G401 (cell line): ENCODE measurements at regions not wholly inside any gene's neighbourhood (a gene's known extent, or its start where the extent isn't known, plus 50 kb on each side); places are given as distances from the start of the nearest gene placed in this dataset.
A peak's percentile ranks its signal among the peaks of the same experiment; 100 is the strongest.

ENCODE experiments used
- DNase-seq: peaks from one replicate; pipeline ENCODE4 v3.0.0-alpha.2; 2015; ENCODE audit warnings: low spot score
- in situ Hi-C: cut with HindIII; loops from 2 replicates; pipeline ENCODE4 v1.10.0; 2016; ENCODE audit warnings: low sequenced_read_pairs, mixed read lengths

DNA sequence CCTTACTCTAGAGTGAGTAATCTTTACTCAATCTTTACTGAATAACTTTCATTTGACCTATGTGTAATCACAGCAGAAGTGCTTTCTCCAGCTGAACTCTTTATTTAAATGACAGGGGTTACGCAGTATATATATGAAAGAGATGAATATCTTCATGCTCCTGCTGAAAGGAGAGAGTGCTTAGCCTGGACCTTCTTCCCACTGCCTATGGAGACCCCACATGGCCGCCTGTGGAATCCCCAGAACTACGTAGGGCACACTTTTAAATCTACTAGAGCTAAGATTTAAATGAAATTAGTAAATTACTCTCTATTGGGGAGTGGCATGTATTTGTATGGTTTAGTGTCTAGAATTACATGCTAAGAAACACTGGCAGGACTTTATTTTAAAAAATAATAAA lies 391.2 kb downstream of the ANKRD50 start:
- in situ Hi-C loops = no loop called here
- peak; percentile 11 for DNase-seq

DNA sequence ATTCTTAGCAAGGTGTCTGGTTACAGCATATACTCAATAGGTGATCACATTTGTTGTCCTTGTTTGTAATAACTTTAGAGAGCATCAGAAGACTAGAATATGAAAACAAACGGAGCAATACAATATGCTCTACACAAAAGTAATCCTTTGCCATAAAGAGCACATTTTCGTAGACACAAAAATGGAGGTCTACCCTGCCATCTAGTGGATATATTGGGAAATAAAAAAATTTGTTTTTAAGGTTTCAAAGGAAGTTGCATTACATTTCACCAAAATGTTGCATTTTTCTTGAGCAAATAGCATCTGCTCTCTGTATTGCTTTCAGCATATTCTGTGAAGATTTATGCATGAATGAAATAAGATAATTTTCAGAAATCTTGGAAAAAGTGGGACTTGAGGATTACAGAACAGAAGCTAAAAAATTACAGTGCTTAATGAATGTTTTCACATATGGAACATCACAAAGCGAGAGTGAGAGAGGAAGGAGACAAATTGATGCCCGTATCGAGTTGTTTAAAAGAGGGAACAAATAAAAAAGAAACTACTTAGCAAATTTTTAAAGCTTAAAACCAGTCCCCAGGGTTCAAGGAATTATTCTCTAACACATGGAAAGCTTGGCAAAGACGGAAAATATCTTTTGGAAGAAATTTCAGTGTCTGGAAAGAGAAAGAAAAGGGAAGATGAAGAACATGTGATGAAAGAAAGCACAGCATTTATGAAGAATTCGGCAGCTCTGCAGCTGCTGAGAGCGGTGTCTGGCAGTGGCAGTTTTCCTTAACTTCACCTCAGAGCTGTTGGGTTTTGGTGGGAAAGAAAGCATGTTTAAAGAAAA lies 390.1 kb downstream of the ANKRD50 start:
- DNase-seq = peak; percentile 32
- in situ Hi-C loops = no loop called here

DNA sequence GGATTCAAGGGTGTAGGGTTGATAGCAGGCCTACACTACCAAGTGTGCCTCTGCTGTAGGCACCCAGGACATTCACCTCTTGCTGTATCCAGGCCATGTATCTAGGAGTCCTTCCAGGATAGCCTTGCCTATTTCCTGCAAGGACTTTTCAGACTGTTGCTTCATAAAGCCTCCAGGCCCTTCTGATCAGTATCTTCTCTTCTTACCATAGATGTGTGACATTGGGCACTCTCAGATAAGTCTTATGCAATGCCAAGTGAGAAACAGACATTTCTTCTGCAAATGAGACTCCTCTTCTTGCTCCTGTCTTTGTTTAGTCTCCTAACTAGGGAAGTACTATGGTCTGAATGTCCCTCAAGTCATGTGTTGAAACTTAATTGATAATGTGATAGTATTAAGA lies 386.8 kb downstream of the ANKRD50 start:
- in situ Hi-C loops = no loop called here

DNA sequence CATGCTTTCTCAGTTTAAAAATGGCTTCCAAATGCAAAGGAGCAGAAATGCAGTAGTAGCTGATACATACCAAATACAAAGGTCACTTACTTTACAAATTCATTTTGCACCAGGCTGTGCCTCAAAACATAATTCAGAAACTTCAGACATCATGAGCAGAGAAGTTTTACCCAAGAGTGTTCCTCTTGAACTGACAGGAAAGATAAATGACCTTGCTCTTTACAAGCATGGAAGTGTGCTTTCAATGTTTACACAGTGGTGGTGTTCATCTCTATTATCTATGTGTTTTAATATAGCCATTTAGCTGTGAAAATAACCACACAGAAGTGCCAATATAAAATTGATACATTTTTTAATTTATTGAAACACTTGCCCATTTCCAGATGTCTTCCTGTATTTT lies 383.4 kb downstream of the ANKRD50 start:
- DNase-seq = no peak
- in situ Hi-C loops = no loop called here

More for the DNA sequence above, 386.8 kb downstream of the ANKRD50 start:
- no peak for DNase-seq

DNA sequence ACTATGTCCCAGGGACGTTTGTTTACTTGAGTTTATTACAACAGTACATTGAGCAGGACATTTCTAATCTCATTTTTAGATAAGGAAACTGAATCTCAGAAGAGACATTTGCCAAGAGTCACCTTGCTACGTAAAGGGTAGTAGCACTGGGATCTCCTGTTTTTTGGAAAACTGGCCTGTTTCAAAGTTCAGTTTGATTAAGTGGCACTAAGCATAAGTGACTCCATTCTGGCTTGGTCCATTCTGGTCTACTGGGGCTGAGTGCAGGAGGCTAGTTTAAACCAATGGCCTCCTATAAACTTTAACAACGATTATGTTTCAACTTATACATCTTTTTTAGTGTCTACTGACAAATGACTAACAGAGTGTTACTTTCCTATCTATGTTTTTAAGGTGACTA lies 382.5 kb downstream of the ANKRD50 start:
- in situ Hi-C loops = no loop called here
- no peak for DNase-seq

DNA sequence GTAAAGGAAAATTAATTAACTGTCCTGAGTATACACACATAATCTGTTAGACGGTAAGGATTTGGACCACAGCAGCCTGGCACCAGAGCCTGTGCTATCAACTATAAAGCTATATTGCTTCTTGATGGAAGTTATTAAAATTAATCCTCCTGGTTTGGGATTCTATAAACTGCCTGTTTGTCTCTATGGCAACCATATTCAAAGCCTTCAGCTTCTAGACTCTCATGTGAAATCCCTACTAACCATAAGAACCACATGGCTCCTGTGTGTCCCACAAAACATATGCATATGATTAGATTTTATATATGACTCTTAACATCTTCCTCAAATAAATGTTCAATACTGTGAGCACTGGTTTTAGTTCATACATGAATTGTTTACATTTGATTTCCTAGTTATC lies 380.8 kb downstream of the ANKRD50 start:
- DNase-seq = no peak
- in situ Hi-C loops = no loop called here

DNA sequence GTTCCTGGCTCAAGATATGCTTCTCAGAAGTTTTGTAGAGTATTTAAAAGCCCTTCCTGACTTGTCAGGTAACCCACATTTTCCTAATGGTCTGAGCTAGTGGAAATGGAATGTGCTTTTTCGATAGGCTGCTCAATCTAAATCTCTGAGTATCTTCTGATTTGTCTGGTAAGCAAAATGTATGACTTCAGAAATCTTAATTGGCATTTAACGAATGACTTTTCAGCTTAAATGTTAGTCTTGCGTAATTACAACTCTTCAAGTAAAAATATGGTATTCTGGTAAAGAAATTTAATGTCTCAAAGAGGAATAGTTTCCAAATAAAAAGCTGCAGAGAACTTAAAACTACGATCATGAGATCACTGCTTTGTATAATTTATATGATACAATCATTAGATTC lies 379.1 kb downstream of the ANKRD50 start:
- no peak for DNase-seq
- in situ Hi-C loops = no loop called here

DNA sequence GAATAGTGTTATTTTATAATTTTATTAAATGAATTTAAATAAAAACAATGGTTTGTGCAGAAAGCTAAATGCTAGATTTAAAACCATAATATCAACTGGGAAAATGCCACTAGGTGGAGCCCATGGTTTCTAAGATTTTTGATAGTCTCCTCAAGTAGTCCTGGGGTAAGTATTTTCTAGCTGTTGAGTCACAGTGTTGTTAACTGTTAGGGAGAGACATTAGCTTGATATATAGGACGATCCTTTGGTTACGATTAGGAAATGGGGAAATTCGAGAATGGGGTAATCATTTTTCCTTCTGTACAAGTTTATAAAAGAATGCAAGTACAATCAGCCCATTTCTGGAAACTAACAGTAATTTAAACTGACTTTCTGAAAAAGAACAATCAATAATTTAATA lies 378.4 kb downstream of the ANKRD50 start:
- in situ Hi-C loops = no loop called here
- peak; percentile 34 for DNase-seq

DNA sequence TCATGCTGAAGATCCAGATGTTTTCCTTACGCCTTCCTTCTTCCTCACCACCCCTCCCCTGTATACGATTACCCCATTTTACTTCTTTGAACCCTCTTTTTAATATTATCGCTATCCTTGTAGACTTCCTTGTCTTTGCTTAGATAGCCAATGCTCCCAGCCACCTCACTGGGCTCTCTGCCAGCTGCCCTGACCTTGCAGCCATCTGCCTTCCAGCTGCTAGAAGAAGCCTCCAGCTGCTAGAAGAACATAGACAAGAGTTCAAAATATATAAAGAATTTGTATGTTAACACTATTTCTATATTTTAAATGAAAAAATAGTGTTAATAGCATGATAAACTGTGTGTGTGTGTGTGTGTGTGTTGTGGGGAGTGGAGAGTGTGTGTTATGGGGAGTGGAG lies 374.7 kb downstream of the ANKRD50 start:
- in situ Hi-C loops = no loop called here
- DNase-seq = no peak

DNA sequence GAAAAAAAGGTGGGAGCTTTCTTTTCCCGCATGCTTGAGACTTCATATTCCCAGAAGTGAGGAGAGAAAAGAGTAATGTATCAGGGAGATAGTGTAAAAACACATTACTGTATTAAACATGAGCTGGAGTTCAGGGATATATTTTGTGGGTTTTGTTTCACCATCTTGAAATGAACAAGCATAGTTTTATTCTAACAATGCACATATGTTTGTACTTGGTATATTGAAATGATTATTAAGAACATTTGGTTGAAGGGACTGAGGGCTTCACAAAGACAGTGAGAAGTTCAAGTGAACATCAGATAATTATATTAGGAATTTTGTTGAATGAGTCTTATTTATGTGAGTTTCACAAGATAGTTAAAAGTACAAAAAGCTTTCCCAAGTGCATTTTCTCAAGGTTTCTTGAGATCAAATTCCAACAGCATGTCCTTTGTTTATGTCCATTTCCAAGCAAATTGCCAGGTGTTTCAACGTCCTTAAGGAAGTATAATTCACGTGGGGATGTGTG lies 368.8 kb downstream of the ANKRD50 start:
- in situ Hi-C loops = no loop called here
- no peak for DNase-seq

DNA sequence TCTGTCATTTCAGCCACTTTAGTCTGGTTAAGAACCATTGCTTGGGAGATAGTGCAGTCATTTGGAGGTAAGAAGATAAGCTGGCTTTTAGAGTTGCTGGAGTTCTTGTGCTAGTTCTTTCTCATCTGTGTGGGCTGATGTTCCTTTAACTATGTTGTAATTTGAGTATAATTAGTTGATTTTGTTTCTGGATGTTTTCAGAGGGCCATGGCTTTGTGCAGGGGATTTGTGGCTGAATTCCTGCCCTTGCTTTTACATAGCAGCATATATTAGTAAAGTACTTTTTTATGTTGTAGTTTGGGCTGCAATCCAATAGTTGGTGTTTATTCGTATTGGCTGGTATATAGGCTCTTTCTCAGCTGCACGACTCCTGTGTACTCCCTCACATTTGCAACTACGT lies 339.6 kb downstream of the ANKRD50 start:
- DNase-seq = no peak
- in situ Hi-C loops = no loop called here

DNA sequence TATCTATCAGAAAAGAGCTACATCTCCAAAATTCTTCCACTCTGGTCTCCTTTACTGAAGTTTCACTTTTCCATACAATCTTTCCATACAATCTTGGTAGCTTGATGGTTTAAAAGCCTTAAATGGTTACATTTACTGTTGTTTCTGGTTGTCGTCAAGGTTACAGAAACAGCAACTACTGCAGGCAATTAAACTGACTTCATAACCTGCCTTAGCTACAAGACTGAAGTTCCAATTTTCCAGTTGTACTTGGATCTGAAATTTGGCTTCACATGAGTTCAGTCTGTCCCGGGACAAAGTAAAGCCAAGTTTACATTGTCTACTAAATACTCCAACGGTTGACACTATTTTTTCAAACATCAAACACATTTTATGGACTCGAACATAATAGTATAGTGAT lies 326.4 kb downstream of the ANKRD50 start:
- in situ Hi-C loops = no loop called here
- DNase-seq = no peak

DNA sequence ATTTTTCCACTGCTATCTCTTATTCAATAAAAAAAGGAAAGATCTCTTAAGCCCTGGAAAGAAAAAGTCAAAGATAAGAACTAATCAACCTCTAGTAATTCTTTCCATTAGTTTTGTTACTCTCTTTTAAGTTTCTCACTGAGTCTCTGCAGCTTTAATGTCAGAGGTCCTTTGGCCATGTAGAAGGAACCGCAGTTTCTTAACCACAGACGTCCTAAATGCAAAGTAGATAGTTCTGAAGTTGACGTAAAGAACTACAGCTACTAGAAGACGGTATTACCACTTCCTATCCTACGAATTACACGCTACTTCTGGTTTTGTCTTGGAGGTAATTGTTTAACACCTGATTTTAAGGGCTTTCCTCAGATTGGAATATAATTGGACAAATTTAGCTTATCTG lies 325.9 kb downstream of the ANKRD50 start:
- in situ Hi-C loops = no loop called here
- no peak for DNase-seq

DNA sequence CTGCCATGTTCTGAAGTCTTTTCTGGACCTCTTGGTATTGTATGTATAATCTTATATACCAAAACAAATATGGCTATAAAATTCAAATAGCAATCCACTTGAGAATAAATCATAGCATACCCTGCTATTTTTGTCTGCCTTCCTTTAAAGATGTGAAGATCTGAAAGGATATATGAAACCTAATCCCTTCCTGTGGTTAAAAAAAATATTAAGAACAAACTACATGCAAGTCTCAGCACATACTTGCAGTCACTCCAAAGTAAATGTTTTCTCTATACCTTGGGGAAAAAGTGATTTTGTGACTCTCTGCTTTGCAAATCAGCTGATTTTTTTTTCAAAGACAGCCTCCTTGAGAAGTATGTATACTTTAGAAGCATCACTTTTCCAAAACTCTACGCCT lies 322.9 kb downstream of the ANKRD50 start:
- DNase-seq = no peak
- in situ Hi-C loops = no loop called here

DNA sequence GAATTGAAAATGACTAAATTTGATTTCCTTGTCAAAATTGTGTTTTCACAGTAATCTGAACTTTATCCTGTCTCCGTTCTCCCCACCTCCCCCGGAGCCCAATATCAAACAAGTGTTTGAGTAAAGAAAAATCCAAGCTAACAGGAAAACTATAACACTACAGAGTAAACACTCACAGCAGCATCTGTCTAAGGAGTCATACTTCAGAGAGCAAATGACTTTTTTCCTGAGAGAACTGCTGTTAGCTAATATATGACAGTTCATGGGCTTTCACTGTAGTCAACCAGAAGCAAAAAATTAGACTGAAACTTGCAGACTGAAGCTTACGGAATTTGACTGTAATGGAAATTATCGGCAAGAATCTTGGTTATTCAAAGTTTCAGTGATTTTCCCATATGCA lies 321.7 kb downstream of the ANKRD50 start:
- DNase-seq = no peak
- in situ Hi-C loops = no loop called here

DNA sequence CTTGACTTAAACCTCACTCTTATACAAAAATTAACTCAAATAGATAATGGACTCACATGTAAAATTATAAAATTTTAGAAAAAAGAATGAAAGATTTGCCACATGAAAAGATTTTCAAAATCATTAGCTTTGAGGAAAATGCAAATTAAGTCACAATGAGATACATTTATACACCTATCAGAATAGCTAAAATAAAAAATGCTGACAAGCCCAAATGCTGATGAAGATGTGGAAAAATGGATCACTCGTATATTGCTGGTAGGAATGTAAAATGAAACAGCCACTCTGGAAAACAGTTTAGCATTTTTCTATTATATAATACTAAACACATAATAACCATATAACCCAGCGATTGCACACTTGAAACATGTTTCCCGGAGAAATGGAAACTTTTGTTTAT lies 316.2 kb downstream of the ANKRD50 start:
- no peak for DNase-seq
- in situ Hi-C loops = no loop called here

DNA sequence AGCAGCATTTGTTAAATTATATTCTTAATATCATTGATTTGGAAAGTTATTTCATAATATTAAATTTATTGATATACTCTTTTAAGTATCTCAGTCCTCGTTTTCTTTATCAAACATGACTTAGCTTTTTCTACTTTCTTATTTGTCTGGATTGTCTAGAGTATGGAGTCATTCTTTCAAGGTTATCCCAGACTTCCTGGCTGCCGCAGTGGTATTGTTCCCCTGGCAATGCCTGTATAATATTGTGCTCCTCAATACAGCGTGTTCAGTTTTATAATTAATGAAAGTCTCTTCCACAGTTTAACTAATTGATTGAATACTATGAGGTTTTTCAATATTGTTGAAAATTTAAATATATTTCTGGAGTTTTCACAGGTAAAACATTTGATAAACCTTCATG lies 310.9 kb downstream of the ANKRD50 start:
- in situ Hi-C loops = no loop called here
- DNase-seq = no peak

DNA sequence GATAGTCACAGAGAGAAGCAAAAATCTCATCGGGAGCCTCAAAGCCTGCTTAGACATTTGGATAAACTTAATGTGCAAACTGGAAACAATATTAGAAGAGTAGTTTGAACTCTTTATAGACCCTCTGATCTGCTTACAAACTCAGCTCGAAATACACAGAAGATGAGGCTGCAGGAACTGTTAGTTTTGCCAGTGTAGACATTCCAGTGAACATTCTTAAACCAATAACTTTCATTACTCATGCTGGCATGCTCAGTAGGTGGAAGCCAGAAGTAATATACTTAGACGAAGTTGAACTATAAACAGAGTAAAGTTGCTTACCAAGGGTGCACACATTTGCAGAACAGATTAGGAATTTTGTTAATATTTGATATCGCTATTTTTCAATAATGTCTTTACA lies 303.5 kb downstream of the ANKRD50 start:
- DNase-seq = no peak
- in situ Hi-C loops = no loop called here

DNA sequence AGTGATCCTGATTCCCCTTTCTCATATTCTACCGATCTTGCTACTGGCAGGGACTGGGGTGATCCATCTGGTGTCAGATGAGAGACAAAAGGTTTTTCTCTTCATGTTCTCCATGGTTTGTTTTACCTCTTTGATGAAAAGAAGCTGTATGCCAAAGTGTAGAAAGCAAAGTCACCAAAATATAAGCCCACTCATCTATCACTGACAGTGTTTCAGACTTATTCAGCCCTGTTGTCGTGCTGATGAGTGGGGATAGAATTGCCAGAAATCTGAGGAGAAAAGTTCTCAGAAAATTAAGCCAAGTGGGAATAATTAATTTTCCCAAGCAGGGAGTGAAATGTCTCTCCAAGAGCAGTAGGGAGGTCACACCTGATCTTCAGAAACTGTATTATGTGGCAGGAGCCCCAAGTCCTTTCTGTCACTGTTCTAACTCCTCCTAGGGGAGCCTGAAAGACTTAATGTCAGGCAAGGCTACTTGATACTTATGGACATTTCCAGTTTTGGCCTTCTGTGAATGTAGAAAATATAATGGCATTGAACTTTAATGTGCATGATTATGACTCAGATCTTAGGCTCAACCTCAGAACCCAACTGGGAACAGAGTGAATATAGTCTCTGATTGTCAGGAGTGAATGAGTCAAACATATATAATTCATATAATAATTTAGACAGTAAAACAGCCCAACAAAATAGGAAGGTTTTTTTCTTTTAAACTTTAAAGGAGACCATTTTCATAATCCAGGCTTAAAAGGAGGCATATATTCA lies 298.1 kb downstream of the ANKRD50 start:
- DNase-seq = no peak

DNA sequence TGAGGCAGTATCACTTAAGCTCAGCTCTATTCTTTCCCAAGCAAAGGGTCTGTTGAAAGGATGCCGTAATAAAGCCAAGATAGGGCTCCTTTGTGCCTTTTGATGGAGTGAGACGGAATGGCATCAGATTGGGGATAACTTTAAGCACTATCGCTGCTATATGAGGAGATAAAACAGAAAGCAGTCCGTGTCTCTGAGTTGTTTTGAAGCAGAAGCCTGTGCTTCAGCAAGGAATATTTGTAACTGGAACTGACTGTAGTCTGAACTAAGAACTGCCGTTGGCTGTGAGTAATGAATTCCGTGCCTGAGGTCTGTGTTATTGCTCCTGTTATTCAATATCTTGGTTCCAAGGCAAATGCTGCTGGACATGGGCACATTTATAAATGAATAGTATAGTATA lies 297.4 kb downstream of the ANKRD50 start:
- no peak for DNase-seq
- in situ Hi-C loops = no loop called here

More for the DNA sequence above, 298.1 kb downstream of the ANKRD50 start:
- in situ Hi-C loops = no loop called here

DNA sequence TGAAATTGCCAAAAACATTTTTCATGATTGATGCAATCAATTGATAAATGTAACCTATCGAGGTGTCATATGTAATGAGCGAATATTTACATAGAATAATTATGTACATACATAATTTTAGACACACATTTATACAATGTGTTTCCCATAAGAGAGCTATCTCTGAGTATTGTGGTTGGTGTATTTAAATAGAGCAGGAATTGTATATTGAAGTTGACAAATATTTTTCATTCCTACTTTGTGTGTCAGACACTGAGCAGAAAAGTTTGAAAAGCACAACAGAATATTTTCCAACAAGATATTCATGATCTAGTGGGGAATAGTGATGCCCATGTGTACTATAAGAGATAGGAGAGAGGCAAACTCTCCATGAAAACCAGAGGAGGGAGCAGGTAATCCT lies 295.2 kb downstream of the ANKRD50 start:
- in situ Hi-C loops = no loop called here
- DNase-seq = no peak
